ENCODE measurements at regions not wholly inside any gene's neighbourhood (a gene's known extent, or its start where the extent isn't known, plus 50 kb on each side); places are given as distances from the start of the nearest gene placed in this dataset.

DNA sequence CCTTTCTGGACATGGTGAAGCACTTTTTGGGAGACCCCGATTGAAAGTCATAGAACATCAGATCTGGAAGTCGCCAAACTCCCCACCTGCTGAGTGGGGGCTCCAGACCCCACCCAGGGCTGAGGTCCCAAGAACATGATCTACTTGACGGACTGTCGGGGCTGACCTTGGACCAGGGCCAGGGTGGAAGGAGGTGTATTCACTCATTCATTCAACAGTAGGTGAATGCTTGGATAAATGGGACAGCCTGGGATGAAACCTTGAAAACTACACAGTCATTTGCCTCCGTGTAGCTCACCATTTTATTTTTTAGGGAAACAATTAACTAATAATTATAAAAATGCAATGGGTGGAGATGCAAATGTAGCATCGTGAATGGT lies 629.0 kb downstream of the BRD1 start:
- TF ChIP-seq, protein P1, sequence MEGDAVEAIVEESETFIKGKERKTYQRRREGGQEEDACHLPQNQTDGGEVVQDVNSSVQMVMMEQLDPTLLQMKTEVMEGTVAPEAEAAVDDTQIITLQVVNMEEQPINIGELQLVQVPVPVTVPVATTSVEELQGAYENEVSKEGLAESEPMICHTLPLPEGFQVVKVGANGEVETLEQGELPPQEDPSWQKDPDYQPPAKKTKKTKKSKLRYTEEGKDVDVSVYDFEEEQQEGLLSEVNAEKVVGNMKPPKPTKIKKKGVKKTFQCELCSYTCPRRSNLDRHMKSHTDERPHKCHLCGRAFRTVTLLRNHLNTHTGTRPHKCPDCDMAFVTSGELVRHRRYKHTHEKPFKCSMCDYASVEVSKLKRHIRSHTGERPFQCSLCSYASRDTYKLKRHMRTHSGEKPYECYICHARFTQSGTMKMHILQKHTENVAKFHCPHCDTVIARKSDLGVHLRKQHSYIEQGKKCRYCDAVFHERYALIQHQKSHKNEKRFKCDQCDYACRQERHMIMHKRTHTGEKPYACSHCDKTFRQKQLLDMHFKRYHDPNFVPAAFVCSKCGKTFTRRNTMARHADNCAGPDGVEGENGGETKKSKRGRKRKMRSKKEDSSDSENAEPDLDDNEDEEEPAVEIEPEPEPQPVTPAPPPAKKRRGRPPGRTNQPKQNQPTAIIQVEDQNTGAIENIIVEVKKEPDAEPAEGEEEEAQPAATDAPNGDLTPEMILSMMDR (IDR thresholded peaks at IDR 0.05 in 8 of 11, conservative IDR thresholded peaks at IDR 0.05 in 3 of 11), result no peak
- TF ChIP-seq POLR2A (IDR thresholded peaks at IDR 0.05), result no peak
- TF ChIP-seq POLR2AphosphoS5 (IDR thresholded peaks at IDR 0.05), result no peak

All from spleen (tissue), 7 donors.